ENCODE measurements at regions not wholly inside any gene's neighbourhood (a gene's known extent, or its start where the extent isn't known, plus 50 kb on each side); places are given as distances from the start of the nearest gene placed in this dataset.
"Not testable (repeated sequence)": the region's sequence is repeated elsewhere in the genome, so short reads cannot be mapped to it uniquely, and the experiment has no call there.

- TF ChIP-seq EZH2phosphoT487 (IDR thresholded peaks at IDR 0.05; ENCODE audit: borderline replicate concordance, low read length) (no peak), CTCF (IDR thresholded peaks at IDR 0.05; ENCODE audit: low read depth, low read length, poor library complexity, severe bottlenecking) (no peak)
- no peaks in the 10 kb centered on the region for H4K20me1 ChIP-seq (ENCODE audit: control insufficient read depth, insufficient read depth, low read depth, low read length)
- H3K9me2 ChIP-seq (replicated peaks; ENCODE audit: control insufficient read depth, low read length): no peaks in the 10 kb centered on the region
- no peaks in the 10 kb centered on the region for H3K79me2 ChIP-seq (ENCODE audit: control insufficient read depth, low read length)
- no peaks in the 10 kb centered on the region for H3K27me3 ChIP-seq (ENCODE audit: control insufficient read depth, low read length)
- H3K4me3 ChIP-seq (ENCODE audit: low read length): no peak overlapping the region
- no peak overlapping the region for H3K4me2 ChIP-seq (ENCODE audit: low read length)
- no peaks in the 10 kb centered on the region for H3K36me3 ChIP-seq (ENCODE audit: control insufficient read depth, low read length)
- H3K9me3 ChIP-seq (ENCODE audit: control insufficient read depth, insufficient read depth, low read length): no peaks in the 10 kb centered on the region
- no peaks in the 10 kb centered on the region for H3K4me1 ChIP-seq (ENCODE audit: control insufficient read depth, low read length)
- H3F3A ChIP-seq (ENCODE audit: control insufficient read depth, insufficient read depth): no peaks in the 10 kb centered on the region
- no peak overlapping the region for H3K27ac ChIP-seq (ENCODE audit: low read depth, low read length)
These were observed 1240.8 kb upstream of the CRIM1 start for GRCh38 chr2:35114765-35115164.

DNA sequence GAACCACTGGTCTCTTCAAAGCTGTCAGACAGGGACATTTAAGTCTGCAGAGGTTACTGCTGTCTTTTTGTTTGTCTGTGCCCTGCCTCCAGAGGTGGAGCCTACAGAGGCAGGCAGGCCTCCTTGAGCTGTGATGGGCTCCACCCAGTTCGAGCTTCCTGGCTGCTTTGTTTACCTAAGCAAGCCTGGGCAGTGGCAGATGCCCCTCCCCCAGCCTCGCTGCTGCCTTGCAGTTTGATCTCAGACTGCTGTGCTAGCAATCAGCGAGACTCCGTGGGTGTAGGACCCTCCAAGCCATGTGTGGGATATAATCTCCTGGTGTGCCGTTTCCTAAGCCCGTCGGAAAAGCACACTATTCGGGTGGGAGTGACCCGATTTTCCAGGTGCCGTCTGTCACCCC is 1243.2 kb upstream of the CRIM1 start:
- H4K20me1 ChIP-seq (ENCODE audit: control insufficient read depth, insufficient read depth, low read depth, low read length); H3K27ac ChIP-seq (ENCODE audit: low read depth, low read length); H3K9me2 ChIP-seq (replicated peaks; ENCODE audit: control insufficient read depth, low read length); H3K9me3 ChIP-seq (ENCODE audit: control insufficient read depth, insufficient read depth, low read length); H3K79me2 ChIP-seq (ENCODE audit: control insufficient read depth, low read length); H3K4me1 ChIP-seq (ENCODE audit: control insufficient read depth, low read length); H3K4me3 ChIP-seq (ENCODE audit: low read length); H3K27me3 ChIP-seq (ENCODE audit: control insufficient read depth, low read length); H3F3A ChIP-seq (ENCODE audit: control insufficient read depth, insufficient read depth); H3K36me3 ChIP-seq (ENCODE audit: control insufficient read depth, low read length); H3K4me2 ChIP-seq (ENCODE audit: low read length): not testable (repeated sequence)

GRCh38 chr2:35104309-35104708 is 1251.3 kb upstream of the CRIM1 start:
- Histone ChIP-seq H3K27ac (ENCODE audit: low read depth, low read length) (no peak overlapping the region), H3F3A (ENCODE audit: control insufficient read depth, insufficient read depth) (no peaks in the 10 kb centered on the region)

DNA sequence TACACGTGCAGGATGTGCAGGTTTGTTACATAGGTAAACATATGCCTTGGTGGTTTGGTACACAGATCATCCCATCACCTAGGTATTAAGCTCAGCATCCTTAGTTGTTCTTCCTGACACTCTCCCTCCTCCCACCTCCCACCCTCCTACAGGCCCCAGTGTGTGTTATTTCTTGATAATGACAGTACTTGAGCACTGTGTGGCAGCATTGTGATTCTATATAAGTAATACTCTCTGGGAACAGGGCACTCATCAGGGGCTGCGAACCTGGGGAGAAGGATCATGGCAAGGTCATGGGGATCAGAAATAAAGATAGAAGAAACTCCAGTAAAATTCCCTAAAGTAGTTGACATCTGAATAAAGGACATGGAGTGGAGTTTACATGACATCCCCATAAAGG is 1256.2 kb upstream of the CRIM1 start:
- no peaks in the 10 kb centered on the region for H3K27me3 ChIP-seq (ENCODE audit: control insufficient read depth, low read length)
- no peaks in the 10 kb centered on the region for H3K79me2 ChIP-seq (ENCODE audit: control insufficient read depth, low read length)
- H3K27ac ChIP-seq (ENCODE audit: low read depth, low read length): no peak overlapping the region
- H3K36me3 ChIP-seq (ENCODE audit: control insufficient read depth, low read length): no peaks in the 10 kb centered on the region
- no peaks in the 10 kb centered on the region for H3K4me1 ChIP-seq (ENCODE audit: control insufficient read depth, low read length)
- H3K9me3 ChIP-seq (ENCODE audit: control insufficient read depth, insufficient read depth, low read length): no peaks in the 10 kb centered on the region
- no peaks in the 10 kb centered on the region for H3K9me2 ChIP-seq (replicated peaks; ENCODE audit: control insufficient read depth, low read length)
- H3K4me2 ChIP-seq (ENCODE audit: low read length): no peak overlapping the region
- no peaks in the 10 kb centered on the region for H4K20me1 ChIP-seq (ENCODE audit: control insufficient read depth, insufficient read depth, low read depth, low read length)
- no peak overlapping the region for H3K4me3 ChIP-seq (ENCODE audit: low read length)
- no peaks in the 10 kb centered on the region for H3F3A ChIP-seq (ENCODE audit: control insufficient read depth, insufficient read depth)
- no peak for TF ChIP-seq CTCF (IDR thresholded peaks at IDR 0.05; ENCODE audit: low read depth, low read length, poor library complexity, severe bottlenecking)
- no peak for TF ChIP-seq EZH2phosphoT487 (IDR thresholded peaks at IDR 0.05; ENCODE audit: borderline replicate concordance, low read length)

More at GRCh38 chr2:35104309-35104708, 1251.3 kb upstream of the CRIM1 start:
- Histone ChIP-seq H3K4me1 (ENCODE audit: control insufficient read depth, low read length) (no peaks in the 10 kb centered on the region), H4K20me1 (ENCODE audit: control insufficient read depth, insufficient read depth, low read depth, low read length) (no peaks in the 10 kb centered on the region), H3K4me3 (ENCODE audit: low read length) (no peak overlapping the region), H3K79me2 (ENCODE audit: control insufficient read depth, low read length) (no peaks in the 10 kb centered on the region), H3K36me3 (ENCODE audit: control insufficient read depth, low read length) (no peaks in the 10 kb centered on the region), H3K4me2 (ENCODE audit: low read length) (no peak overlapping the region), H3K27me3 (ENCODE audit: control insufficient read depth, low read length) (no peaks in the 10 kb centered on the region), H3K9me2 (replicated peaks; ENCODE audit: control insufficient read depth, low read length) (no peaks in the 10 kb centered on the region), H3K9me3 (ENCODE audit: control insufficient read depth, insufficient read depth, low read length) (no peaks in the 10 kb centered on the region)
- TF ChIP-seq EZH2phosphoT487 (IDR thresholded peaks at IDR 0.05; ENCODE audit: borderline replicate concordance, low read length) (no peak), CTCF (IDR thresholded peaks at IDR 0.05; ENCODE audit: low read depth, low read length, poor library complexity, severe bottlenecking) (no peak)
